ENCODE measurements at regions not wholly inside any gene's neighbourhood (a gene's known extent, or its start where the extent isn't known, plus 50 kb on each side); places are given as distances from the start of the nearest gene placed in this dataset.
A peak's percentile ranks its signal among the peaks of the same experiment; 100 is the strongest.

- no peak for DNase-seq
- Histone ChIP-seq H3K36me3 (no peaks in the 10 kb centered on the region), H3K4me3 (no peak overlapping the region), H3K27ac (no peak overlapping the region), H3K27me3 (peaks cover 0 to 44% (median 13%) of the 10 kb centered on the region in 3 donors), H3K9me3 (no peaks in the 10 kb centered on the region), H3K4me1 (no peaks in the 10 kb centered on the region)
- WGBS, 2 donors: 36 to 66% methylated on average over 10 of the region's 10 CpGs
- TF ChIP-seq POLR2AphosphoS5 (IDR thresholded peaks at IDR 0.05) (no peak), CTCF (IDR thresholded peaks at IDR 0.05) (no peak), EP300 (IDR thresholded peaks at IDR 0.05) (no peak), POLR2A (IDR thresholded peaks at IDR 0.05) (no peak)
- intact Hi-C loops (cut with DNase I): no loop called here
Observed at GRCh38 chr17:36752096-36752888, 150.9 kb downstream of the MRM1 start.

- Histone ChIP-seq H3K36me3 (no peaks in the 10 kb centered on the region), H3K4me1 (no peaks in the 10 kb centered on the region), H3K27ac (no peak overlapping the region), H3K4me3 (no peak overlapping the region), H3K27me3 (peaks cover 0 to 42% (median 13%) of the 10 kb centered on the region in 3 donors), H3K9me3 (no peaks in the 10 kb centered on the region)
- DNase-seq: no peak
- intact Hi-C loops (cut with DNase I): no loop called here
- 21 to 40% methylated on average over 10 of the region's 10 CpGs for WGBS, 2 donors
- TF ChIP-seq POLR2AphosphoS5 (IDR thresholded peaks at IDR 0.05) (no peak), CTCF (IDR thresholded peaks at IDR 0.05) (peak in 1 of 4 experiments; percentile 12), POLR2A (IDR thresholded peaks at IDR 0.05) (no peak), EP300 (IDR thresholded peaks at IDR 0.05) (no peak)
Observed at GRCh38 chr17:36755586-36755985, 154.2 kb downstream of the MRM1 start.

GRCh38 chr17:36756695-36757094 is 155.3 kb downstream of the MRM1 start:
- H3K36me3 ChIP-seq: no peaks in the 10 kb centered on the region
- H3K4me3 ChIP-seq: no peak overlapping the region
- no peaks in the 10 kb centered on the region for H3K4me1 ChIP-seq
- no peak for DNase-seq
- WGBS, 2 donors: 77 to 90% methylated on average over 3 of the region's 3 CpGs
- intact Hi-C loops (cut with DNase I): no loop called here
- TF ChIP-seq EP300 (IDR thresholded peaks at IDR 0.05) (no peak), POLR2AphosphoS5 (IDR thresholded peaks at IDR 0.05) (no peak), POLR2A (IDR thresholded peaks at IDR 0.05) (no peak), CTCF (IDR thresholded peaks at IDR 0.05) (no peak)
- H3K27me3 ChIP-seq: peaks cover 0 to 34% (median 9%) of the 10 kb centered on the region in 3 donors
- no peak overlapping the region for H3K27ac ChIP-seq
- no peaks in the 10 kb centered on the region for H3K9me3 ChIP-seq

- TF ChIP-seq POLR2AphosphoS5 (IDR thresholded peaks at IDR 0.05): no peak
- WGBS, 2 donors: 71 to 77% methylated on average over 5 of the region's 5 CpGs
- H3K4me1 ChIP-seq: no peaks in the 10 kb centered on the region
- DNase-seq: no peak
- intact Hi-C loops (cut with DNase I): loop anchor here (10.0 kb wide), 1 partner anchor 126 kb away; no protein-coding TSS in a partner anchor
- peaks cover 0 to 24% (median 0%) of the 10 kb centered on the region in 3 donors for H3K27me3 ChIP-seq
- no peak overlapping the region for H3K27ac ChIP-seq
- H3K36me3 ChIP-seq: no peaks in the 10 kb centered on the region
- H3K4me3 ChIP-seq: no peak overlapping the region
- H3K9me3 ChIP-seq: no peaks in the 10 kb centered on the region
Observed at GRCh38 chr17:36760425-36760824, 159.0 kb downstream of the MRM1 start.

- WGBS, 2 donors: 77 to 86% methylated on average over 26 of the region's 26 CpGs
- no peak overlapping the region for H3K4me3 ChIP-seq
- no peak for TF ChIP-seq EP300 (IDR thresholded peaks at IDR 0.05)
- TF ChIP-seq POLR2AphosphoS5 (IDR thresholded peaks at IDR 0.05): no peak
- no peak for TF ChIP-seq POLR2A (IDR thresholded peaks at IDR 0.05)
- TF ChIP-seq CTCF (IDR thresholded peaks at IDR 0.05): no peak
- peaks cover 0 to 32% (median 0%) of the 10 kb centered on the region in 3 donors for H3K27me3 ChIP-seq
- no peaks in the 10 kb centered on the region for H3K9me3 ChIP-seq
- intact Hi-C loops (cut with DNase I): loop anchor here (10.0 kb wide), 1 partner anchor 127 kb away; no protein-coding TSS in a partner anchor
- DNase-seq: no peak
- H3K27ac ChIP-seq: no peak overlapping the region
- no peaks in the 10 kb centered on the region for H3K36me3 ChIP-seq
- no peaks in the 10 kb centered on the region for H3K4me1 ChIP-seq
Observed at GRCh38 chr17:36761203-36761950, 160.0 kb downstream of the MRM1 start.
